ENCODE measurements at regions not wholly inside any gene's neighbourhood (a gene's known extent, or its start where the extent isn't known, plus 50 kb on each side); places are given as distances from the start of the nearest gene placed in this dataset.
"Not testable (repeated sequence)": the region's sequence is repeated elsewhere in the genome, so short reads cannot be mapped to it uniquely, and the experiment has no call there.

GRCh38 chr21:6125549-6126240 is 4395.7 kb upstream of the TPTE start:
- H3K4me3 ChIP-seq (ENCODE audit: low read length) = not testable (repeated sequence)
- peak; percentile 46 for DNase-seq (ENCODE audit: low read depth)

DNA sequence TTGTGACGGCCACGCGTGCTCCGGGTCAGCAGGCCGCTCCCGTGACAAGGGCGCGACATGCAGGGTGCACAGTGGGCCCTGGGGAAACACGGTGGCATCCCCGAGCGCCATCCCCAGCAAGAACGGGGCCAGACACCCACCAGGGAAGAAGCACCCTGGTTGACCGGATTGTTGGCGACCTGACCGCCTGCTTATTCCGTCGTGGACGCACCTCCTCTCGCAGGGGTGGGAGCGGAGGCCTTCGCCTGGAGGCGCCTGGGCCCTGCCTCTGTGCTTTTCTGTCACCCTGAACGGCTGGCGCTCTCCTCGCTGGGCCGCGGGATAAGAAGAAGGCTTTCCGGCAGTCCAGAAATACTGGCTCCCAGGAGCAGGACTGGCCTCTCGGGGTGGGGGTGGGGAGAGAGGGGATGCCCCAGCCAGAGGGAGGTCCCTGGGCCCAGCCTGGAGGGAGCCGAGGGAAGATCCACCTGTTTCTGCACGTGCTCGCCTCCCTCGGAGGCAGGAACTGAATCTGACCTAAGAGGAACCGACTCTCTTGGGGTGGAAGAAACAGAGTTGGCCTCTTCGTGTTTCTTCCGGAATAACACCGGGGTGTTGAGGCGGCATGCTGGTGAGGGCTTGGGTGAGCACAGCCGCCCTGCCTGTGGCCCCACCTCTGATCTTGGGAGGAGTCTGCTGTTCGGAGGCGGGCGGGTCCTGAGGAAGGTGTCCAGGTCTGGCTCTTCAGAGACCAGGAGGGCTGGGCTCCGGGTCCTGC is 4394.2 kb upstream of the TPTE start:
- H3K4me3 ChIP-seq (ENCODE audit: low read length); DNase-seq (ENCODE audit: low read depth): not testable (repeated sequence)

GRCh38 chr21:6130734-6131133 is 4390.6 kb upstream of the TPTE start:
- not testable (repeated sequence) for H3K4me3 ChIP-seq (ENCODE audit: low read length); DNase-seq (ENCODE audit: low read depth)

- H3K4me3 ChIP-seq (ENCODE audit: low read length); DNase-seq (ENCODE audit: low read depth): not testable (repeated sequence)
Measured at GRCh38 chr21:6133373-6133772, 4388.0 kb upstream of the TPTE start.

- H3K4me3 ChIP-seq (ENCODE audit: low read length); DNase-seq (ENCODE audit: low read depth): not testable (repeated sequence)
Measured at GRCh38 chr21:6133852-6134630, 4387.3 kb upstream of the TPTE start.

DNA sequence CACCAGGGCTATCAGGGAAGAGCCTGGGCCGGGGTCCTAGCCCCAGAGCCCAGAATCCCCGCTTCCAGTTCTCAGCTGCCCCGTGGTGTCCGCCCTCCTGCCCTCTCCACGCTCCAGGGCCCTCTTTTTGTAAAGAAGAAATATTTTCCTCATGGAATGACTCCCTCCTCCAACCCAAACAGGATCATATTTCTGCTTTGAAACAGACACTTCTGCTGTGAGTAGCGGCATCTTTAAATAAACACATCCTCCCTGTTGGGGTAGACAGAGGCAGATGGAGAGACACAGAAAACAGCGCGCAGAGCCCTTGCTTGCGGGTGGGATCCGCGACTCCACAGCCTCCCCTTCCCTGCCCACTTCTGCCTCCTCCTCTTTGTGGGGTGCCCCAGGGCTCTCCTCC is 4384.7 kb upstream of the TPTE start:
- not testable (repeated sequence) for H3K4me3 ChIP-seq (ENCODE audit: low read length); DNase-seq (ENCODE audit: low read depth)

GRCh38 chr21:6138244-6139136 is 4382.9 kb upstream of the TPTE start:
- DNase-seq (ENCODE audit: low read depth); H3K4me3 ChIP-seq (ENCODE audit: low read length): not testable (repeated sequence)

DNA sequence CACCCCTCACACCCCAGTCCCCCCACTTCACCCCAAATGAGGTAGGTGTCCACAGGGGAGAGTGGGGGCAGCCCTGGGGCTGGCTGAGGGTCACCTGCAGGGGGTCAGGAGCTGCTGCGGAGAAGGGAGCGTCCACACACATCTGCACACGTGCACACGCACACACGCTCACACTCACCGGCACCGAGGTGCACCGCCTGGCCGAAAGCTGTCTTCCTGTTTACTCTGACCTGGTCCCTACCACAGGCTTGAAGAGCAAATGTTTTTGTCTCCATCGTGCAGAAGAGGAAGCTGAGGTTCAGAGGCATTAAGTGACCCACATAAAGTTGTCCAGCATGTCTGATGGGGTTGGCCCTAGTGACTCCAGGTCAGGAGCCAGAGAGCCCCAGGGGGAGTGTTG is 4382.1 kb upstream of the TPTE start:
- DNase-seq (ENCODE audit: low read depth); H3K4me3 ChIP-seq (ENCODE audit: low read length): not testable (repeated sequence)

GRCh38 chr21:6139862-6140261 is 4381.5 kb upstream of the TPTE start:
- not testable (repeated sequence) for H3K4me3 ChIP-seq (ENCODE audit: low read length); DNase-seq (ENCODE audit: low read depth)

DNA sequence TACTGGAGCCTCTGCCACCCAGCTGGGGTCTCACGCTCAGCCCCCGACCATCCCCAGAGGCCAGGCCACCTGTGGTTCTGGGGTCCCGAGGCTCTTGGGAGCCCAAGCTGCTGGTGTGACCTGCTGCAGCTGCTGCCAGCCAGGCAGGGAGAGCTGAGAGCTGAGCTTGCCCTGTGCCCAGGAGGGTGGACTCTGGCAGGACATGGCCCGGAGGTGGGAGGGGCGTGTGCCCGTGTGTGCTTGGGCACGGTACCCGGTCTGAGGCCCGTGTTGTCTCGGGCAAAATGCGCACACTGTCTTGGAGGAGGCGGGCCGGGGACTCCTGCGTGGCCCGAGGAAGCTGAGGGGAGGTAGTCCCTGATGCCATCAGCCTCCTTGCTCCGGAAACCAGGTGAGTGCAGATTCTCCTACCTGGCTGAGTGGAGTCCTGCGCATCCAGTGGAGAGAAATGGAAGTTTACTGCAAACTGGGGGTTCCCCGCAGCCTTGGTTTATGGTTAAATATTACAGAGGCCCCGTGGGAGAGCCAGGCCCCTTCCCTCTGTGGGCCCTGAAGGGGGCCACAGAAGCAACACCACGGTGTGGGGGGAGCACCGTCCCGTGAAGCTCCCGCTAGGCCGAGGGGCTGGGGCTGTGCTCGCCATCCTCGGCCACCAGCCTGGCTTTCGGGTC is 4380.8 kb upstream of the TPTE start:
- DNase-seq (ENCODE audit: low read depth); H3K4me3 ChIP-seq (ENCODE audit: low read length): not testable (repeated sequence)

DNA sequence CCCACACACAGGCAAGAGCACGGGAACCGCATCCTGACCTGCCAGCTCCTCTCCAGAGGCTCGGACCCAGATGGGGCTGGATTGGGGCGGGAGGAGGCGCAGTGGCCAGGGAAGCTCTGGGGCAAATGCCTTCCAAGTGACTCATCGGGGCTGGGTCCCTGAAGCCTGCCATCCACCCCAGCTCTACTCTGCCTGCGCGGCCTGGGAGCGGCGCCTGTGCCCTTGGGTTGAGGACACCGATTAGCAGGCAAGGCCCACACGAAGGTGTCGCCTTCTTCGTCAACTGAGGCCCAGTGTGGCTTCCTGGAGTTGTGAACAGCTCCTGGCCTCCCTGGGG is 4380.3 kb upstream of the TPTE start:
- H3K4me3 ChIP-seq (ENCODE audit: low read length); DNase-seq (ENCODE audit: low read depth): not testable (repeated sequence)

- DNase-seq (ENCODE audit: low read depth); H3K4me3 ChIP-seq (ENCODE audit: low read length): not testable (repeated sequence)
Measured at GRCh38 chr21:6153154-6153553, 4368.2 kb upstream of the TPTE start.

DNA sequence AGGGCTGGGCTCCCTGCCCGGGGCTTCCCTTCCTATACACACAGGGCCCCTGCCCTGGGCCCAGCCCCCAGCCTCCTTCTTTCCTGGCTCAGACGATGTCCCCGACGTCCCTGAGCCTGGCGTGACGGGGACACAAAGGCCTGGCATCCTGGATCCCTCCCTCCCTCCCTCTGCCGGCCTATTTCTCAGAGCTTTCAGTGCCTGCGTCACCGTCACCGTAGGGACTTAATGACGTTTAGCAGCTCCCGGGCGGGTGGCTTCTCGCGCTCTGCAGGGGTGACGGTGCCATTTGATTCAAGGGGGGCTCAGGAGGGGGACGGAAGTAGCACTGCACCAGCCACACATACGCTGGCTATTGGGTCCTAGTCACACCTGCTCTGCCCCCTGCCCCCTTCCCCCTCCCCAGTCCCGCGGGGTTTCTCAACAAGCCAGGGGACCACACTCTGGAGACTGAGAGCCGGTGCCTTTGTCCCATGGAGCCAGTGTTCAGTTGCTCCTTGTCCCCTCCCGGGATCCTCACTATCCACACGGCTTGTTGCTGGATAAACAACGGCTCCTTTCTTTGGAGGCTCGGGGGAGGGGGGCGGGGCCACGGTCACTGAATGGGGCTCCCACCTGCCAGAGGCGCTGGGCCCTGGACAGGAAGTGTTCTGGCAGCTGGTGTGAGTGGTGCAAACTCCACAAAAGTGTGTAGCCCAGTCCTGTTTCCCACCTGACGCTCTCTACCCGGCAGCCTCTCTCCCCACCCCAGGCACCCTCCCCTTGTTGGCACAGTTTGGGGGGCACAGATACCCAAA is 4366.7 kb upstream of the TPTE start:
- not testable (repeated sequence) for H3K4me3 ChIP-seq (ENCODE audit: low read length); DNase-seq (ENCODE audit: low read depth)

- not testable (repeated sequence) for H3K4me3 ChIP-seq (ENCODE audit: low read length); DNase-seq (ENCODE audit: low read depth)
Measured at GRCh38 chr21:6156712-6157389, 4364.5 kb upstream of the TPTE start.

GRCh38 chr21:6157515-6157914 is 4363.9 kb upstream of the TPTE start:
- not testable (repeated sequence) for DNase-seq (ENCODE audit: low read depth); H3K4me3 ChIP-seq (ENCODE audit: low read length)

DNA sequence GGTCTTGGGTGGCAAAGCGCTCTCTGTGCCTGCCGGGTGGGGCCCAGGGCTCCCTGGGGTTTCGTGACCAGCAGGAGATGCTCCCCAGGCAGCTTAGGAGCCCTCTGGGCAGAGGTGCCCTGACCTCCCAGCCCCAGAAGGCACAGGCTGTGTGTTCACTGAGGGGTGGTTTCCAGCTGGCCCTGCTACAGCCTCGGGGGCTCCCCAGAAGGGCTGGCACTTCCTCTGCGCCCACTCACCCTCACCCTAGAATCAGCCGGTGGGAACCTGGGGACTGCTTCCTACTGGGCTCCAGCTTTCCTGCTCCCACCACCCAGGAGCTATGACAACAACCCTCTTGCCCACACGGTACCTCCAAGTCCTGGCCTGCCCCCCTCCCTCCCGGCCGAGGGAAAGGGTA is 4363.2 kb upstream of the TPTE start:
- not testable (repeated sequence) for DNase-seq (ENCODE audit: low read depth); H3K4me3 ChIP-seq (ENCODE audit: low read length)
